ENCODE measurements at regions not wholly inside any gene's neighbourhood (a gene's known extent, or its start where the extent isn't known, plus 50 kb on each side); places are given as distances from the start of the nearest gene placed in this dataset.

DNA sequence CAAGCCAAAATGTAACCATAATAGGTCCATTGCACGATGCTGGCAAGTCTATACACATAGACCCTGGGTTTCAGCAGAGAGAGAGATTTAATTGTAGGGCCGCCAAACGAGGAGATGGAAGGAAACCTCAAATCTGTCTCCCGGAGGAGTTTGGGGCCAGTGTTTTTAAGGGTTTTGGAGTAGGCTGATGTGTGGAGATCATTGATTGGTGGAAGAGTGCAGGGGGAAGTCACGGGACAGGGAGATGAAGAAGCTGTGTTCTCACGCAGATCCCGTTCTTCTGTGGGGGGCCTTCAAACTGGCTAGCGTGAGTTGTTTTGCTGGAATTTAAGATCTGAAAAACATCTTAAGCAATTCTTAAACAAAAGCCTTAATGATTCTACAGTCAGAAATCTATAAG, 84.8 kb downstream of the KATNIP start:
- TF ChIP-seq, protein P1, sequence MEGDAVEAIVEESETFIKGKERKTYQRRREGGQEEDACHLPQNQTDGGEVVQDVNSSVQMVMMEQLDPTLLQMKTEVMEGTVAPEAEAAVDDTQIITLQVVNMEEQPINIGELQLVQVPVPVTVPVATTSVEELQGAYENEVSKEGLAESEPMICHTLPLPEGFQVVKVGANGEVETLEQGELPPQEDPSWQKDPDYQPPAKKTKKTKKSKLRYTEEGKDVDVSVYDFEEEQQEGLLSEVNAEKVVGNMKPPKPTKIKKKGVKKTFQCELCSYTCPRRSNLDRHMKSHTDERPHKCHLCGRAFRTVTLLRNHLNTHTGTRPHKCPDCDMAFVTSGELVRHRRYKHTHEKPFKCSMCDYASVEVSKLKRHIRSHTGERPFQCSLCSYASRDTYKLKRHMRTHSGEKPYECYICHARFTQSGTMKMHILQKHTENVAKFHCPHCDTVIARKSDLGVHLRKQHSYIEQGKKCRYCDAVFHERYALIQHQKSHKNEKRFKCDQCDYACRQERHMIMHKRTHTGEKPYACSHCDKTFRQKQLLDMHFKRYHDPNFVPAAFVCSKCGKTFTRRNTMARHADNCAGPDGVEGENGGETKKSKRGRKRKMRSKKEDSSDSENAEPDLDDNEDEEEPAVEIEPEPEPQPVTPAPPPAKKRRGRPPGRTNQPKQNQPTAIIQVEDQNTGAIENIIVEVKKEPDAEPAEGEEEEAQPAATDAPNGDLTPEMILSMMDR (IDR thresholded peaks at IDR 0.05) = no peak
- intact Hi-C loops (cut with DNase I, micrococcal nuclease) = no loop called here
- Histone ChIP-seq H3K4me3 (no peak overlapping the region), H3K4me1 (ENCODE audit: low read depth) (peaks cover 11% of the 10 kb centered on the region), H3K36me3 (ENCODE audit: low read depth) (no peaks in the 10 kb centered on the region), H3K9me3 (no peaks in the 10 kb centered on the region)
- ATAC-seq = no peak
- no peak for DNase-seq

DNA sequence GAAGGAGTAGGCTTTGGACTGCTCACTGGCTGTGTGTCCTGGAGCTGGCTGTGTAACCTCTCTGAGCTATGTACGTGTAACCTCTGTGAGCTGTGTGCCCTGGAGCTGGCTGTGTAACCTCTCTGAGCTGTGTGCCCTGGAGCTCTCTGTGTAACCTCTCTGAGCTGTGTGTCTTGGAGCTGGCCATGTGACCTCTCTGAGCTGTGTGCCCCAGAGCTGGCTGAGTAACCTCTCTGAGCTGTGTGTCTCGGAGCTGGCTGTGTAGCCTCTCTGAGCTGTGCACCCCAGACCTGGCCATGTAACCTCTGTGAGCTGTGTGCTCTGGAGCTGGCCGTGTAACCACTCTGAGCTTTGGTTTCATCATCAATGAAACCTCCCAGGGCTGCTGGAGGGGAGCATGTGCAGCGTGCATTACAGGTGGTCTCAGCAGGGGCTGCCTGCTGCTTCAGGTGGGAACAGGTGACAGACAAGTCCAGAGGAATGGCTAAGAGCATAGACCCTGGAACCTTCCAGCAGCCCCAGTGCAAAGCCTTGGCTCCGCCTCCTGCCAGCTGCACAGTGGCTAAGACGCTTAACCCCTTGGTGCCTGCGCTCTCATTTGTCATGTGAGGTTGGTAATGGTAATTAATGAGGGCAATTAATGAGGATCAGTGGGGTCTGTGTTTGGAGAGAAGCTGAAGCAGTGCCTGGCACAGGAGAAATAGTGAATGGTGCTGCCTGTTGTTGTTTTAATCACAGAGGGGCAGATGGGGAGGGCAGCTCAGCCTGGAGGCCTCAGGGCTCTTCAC, 86.7 kb downstream of the KATNIP start:
- DNase-seq = no peak
- no peaks in the 10 kb centered on the region for H3K36me3 ChIP-seq (ENCODE audit: low read depth)
- H3K9me3 ChIP-seq = no peaks in the 10 kb centered on the region
- TF ChIP-seq, protein P1 (IDR thresholded peaks at IDR 0.05) = no peak
- peaks cover 11% of the 10 kb centered on the region for H3K4me1 ChIP-seq (ENCODE audit: low read depth)
- no peak for ATAC-seq
- intact Hi-C loops (cut with DNase I, micrococcal nuclease) = no loop called here
- no peak overlapping the region for H3K4me3 ChIP-seq

DNA sequence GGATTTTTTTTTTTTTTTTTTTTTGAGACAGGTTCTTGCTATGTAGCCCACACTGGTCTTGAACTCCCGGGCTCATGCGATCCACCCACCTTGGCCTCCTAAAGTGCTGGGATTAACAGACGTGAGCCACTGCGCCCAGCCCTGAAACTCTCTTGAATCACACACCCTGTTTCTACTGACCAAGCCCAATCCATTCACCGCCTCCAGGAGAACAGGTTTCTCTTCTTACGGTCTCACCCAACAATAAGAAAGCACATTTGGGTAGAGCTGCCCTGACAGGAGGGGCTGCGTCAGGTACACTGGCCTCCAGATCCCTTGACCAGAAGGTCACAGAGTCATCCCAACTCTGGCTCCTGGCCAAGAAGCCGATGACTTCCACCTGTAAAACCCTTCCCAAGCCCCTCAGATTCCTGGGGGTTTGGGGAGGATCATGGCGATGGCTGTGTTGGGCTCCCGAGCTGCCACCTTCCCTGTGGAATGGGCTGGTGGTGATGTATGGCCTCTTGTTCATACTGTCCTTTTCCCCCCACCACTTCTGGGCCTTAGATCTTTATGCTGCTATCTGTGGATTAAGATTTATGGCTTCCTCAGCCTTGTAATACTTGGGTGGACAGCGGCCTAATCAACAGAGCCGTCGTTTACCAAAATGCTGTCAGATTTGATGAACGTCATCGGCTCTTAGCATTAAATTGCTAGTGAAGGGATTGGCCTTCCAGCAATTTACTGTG, 89.1 kb downstream of the KATNIP start:
- H3K9me3 ChIP-seq = no peaks in the 10 kb centered on the region
- no peaks in the 10 kb centered on the region for H3K36me3 ChIP-seq (ENCODE audit: low read depth)
- TF ChIP-seq, protein P1 (IDR thresholded peaks at IDR 0.05) = no peak
- H3K4me1 ChIP-seq (ENCODE audit: low read depth) = peaks cover 11% of the 10 kb centered on the region
- intact Hi-C loops (cut with DNase I, micrococcal nuclease) = no loop called here
- DNase-seq (peak in 2 of 3 donors; percentile 46 to 67), ATAC-seq (peak; percentile 88)
- no peak overlapping the region for H3K4me3 ChIP-seq

DNA sequence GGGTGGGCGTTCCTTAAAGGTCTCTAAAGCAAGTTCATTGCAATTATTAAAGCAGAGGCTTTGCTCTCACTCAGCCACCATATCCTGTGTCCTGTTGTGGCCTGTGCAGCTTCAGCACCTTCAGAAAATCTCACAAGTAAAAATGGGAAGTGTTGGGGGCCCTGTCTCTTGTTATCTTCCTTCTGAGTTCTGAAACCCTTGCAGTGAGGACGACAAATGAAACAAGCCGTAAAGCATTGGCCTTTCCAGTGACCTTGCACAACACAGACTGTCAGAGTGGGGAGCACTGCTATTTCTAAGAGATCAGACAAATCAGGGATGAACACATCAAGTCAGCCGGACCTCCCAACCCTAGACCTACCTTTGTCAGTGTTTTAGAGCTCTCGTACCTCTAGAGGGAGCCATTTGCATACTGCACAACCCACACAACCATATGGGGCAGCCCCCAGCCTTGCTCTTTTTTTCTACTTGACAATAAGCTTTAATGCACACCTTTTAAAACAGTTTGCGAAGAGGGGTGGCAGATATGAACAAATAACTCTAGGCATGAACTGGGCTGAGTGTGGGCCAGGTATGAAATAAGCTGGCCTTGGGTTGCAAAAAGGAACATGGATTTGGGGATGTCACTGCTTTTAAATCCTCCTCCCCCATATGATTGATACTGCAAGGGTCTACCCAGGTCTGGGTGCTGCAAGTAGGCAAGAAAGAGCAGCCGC, 89.8 kb downstream of the KATNIP start:
- peaks cover 11% of the 10 kb centered on the region for H3K4me1 ChIP-seq (ENCODE audit: low read depth)
- DNase-seq = peak in 1 of 3 donors; percentile 65
- ATAC-seq = peak; percentile 70
- intact Hi-C loops (cut with DNase I, micrococcal nuclease) = no loop called here
- H3K9me3 ChIP-seq = no peaks in the 10 kb centered on the region
- no peaks in the 10 kb centered on the region for H3K36me3 ChIP-seq (ENCODE audit: low read depth)
- no peak overlapping the region for H3K4me3 ChIP-seq
- TF ChIP-seq, protein P1 (IDR thresholded peaks at IDR 0.05) = peak; percentile 21

DNA sequence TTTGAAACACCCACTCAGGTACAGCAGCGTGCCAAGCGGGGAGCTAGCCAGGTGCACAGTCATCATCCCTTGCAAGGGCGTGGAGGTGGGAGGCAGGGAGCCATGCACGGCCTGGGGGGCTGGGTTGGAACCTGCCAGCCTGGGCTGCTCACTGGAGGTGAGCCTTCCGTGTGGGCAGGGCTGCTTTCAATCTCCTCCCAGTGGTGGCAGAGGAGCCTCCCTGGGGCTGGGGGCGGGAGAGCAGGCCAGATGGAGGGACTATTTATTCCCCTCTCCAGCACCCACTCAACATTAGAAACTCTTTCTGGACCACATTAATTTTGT, 90.3 kb downstream of the KATNIP start:
- Histone ChIP-seq H3K4me1 (ENCODE audit: low read depth) (peaks cover 11% of the 10 kb centered on the region), H3K4me3 (no peak overlapping the region), H3K36me3 (ENCODE audit: low read depth) (no peaks in the 10 kb centered on the region), H3K9me3 (no peaks in the 10 kb centered on the region)
- intact Hi-C loops (cut with DNase I, micrococcal nuclease) = no loop called here
- DNase-seq (no peak), ATAC-seq (peak; percentile 7)
- TF ChIP-seq, protein P1 (IDR thresholded peaks at IDR 0.05) = no peak
